SK-N-SH treated with all-trans-retinoic acid at 6 μM for 48 hours (cell line): ENCODE measurements at regions not wholly inside any gene's neighbourhood (a gene's known extent, or its start where the extent isn't known, plus 50 kb on each side); places are given as distances from the start of the nearest gene placed in this dataset.

Source experiments
- CSDC2 ChIP-seq: fragments of 250-450 bp; sonication (Bioruptor Pico); IDR thresholded peaks from 2 replicates; pipeline ENCODE4 v1.5.0; 2020; ENCODE audit warnings: mild to moderate bottlenecking, moderate library complexity
- RARB ChIP-seq: fragments of 250-450 bp; sonication (Bioruptor Pico); IDR thresholded peaks from 2 replicates; pipeline ENCODE4 v1.8.0; 2021; ENCODE audit warnings: mild to moderate bottlenecking, moderate library complexity
- ZC3H10 ChIP-seq: fragments of 250-450 bp; sonication (Bioruptor Pico); IDR thresholded peaks from 2 replicates; pipeline ENCODE4 v1.5.1; 2021; ENCODE audit warnings: mild to moderate bottlenecking, moderate library complexity
- ZFP3 ChIP-seq: fragments of 250-450 bp; sonication (Bioruptor Pico); IDR thresholded peaks from 2 replicates; pipeline ENCODE4 v1.5.0; 2020; ENCODE audit warnings: mild to moderate bottlenecking, moderate library complexity

- no peak for TF ChIP-seq CSDC2 (CRISPR knock-in tag)
- no peak for TF ChIP-seq ZC3H10 (CRISPR knock-in tag)
- no peak for TF ChIP-seq RARB
- no peak for TF ChIP-seq ZFP3
Measured at GRCh38 chr7:142420554-142421362, 162.9 kb upstream of the PRSS58 start.
